ENCODE measurements at regions not wholly inside any gene's neighbourhood (a gene's known extent, or its start where the extent isn't known, plus 50 kb on each side); places are given as distances from the start of the nearest gene placed in this dataset.
"Not testable (repeated sequence)": the region's sequence is repeated elsewhere in the genome, so short reads cannot be mapped to it uniquely, and the experiment has no call there.

- Histone ChIP-seq H3K27ac (ENCODE audit: low read depth, low read length) (no peak overlapping the region), H3K4me1 (ENCODE audit: insufficient read depth, low read length) (peaks cover 17% of the 10 kb centered on the region), H4K20me1 (ENCODE audit: insufficient read depth, low read length) (no peaks in the 10 kb centered on the region), H3K4me2 (ENCODE audit: insufficient read depth, low read length) (peak overlapping the region; percentile 8), H3K4me3 (ENCODE audit: insufficient read depth, low read length) (no peak overlapping the region), H3K79me2 (ENCODE audit: insufficient read depth, low read length) (no peaks in the 10 kb centered on the region), H3K9me3 (ENCODE audit: low read depth, low read length) (no peaks in the 10 kb centered on the region), H3K36me3 (ENCODE audit: insufficient read depth, low read length) (no peaks in the 10 kb centered on the region), H2AFZ (ENCODE audit: low read length) (no peak overlapping the region), H3K27me3 (ENCODE audit: insufficient read depth, low read length) (no peaks in the 10 kb centered on the region)
- DNase-seq (ENCODE audit: insufficient read length, low spot score, missing footprints), result peak; percentile 73
- no peak for TF ChIP-seq CTCF (IDR thresholded peaks at IDR 0.05; ENCODE audit: extremely low read depth, low read depth, low read length)
These were observed 255.3 kb downstream of the VAPA start for GRCh38 chr18:10169064-10169562.

DNA sequence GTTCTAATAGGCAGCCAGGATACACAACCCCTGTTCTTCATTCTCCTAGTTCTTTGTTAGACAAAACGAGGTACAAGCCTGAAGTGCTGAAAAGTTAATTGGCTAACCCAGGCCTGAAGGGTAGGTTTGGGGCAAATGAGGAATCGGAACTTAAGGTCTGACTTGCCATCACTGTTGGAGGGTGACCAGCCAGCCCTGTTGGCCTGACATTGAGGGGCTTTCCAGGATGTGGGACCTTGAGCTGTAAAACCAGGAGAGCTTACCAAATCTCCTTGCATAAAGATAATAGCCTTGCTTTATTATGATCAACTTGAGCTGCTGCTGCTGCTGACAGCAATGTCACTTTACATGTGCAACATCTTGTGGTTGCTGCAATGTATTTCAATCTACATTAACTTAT is 256.0 kb downstream of the VAPA start:
- Histone ChIP-seq H3K27me3 (ENCODE audit: insufficient read depth, low read length) (no peaks in the 10 kb centered on the region), H3K79me2 (ENCODE audit: insufficient read depth, low read length) (no peaks in the 10 kb centered on the region), H4K20me1 (ENCODE audit: insufficient read depth, low read length) (no peaks in the 10 kb centered on the region), H3K27ac (ENCODE audit: low read depth, low read length) (no peak overlapping the region), H2AFZ (ENCODE audit: low read length) (no peak overlapping the region), H3K4me1 (ENCODE audit: insufficient read depth, low read length) (peaks cover 17% of the 10 kb centered on the region), H3K4me3 (ENCODE audit: insufficient read depth, low read length) (no peak overlapping the region), H3K4me2 (ENCODE audit: insufficient read depth, low read length) (peak overlapping the region; percentile 8), H3K36me3 (ENCODE audit: insufficient read depth, low read length) (no peaks in the 10 kb centered on the region), H3K9me3 (ENCODE audit: low read depth, low read length) (no peaks in the 10 kb centered on the region)
- no peak for DNase-seq (ENCODE audit: insufficient read length, low spot score, missing footprints)
- TF ChIP-seq CTCF (IDR thresholded peaks at IDR 0.05; ENCODE audit: extremely low read depth, low read depth, low read length), result no peak

DNA sequence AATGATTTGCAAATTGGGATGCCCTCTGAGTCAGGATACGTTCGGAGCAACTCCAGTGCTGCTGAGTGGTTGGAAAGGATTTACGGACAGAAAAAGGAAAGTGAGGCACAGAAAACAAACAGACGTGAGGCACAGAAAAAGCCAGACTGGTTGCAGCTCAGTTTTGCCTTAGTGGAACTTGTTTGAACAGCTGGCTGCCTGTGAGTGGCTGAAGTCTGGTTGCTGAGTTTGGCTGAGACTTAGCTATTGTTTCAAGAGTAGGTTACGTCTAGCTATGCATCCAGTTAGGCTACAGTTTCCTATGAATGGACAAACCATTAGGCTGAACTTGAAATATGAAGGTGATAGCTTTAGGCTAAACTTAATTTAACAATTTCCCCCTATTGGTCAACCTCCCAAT is 256.6 kb downstream of the VAPA start:
- Histone ChIP-seq H3K4me1 (ENCODE audit: insufficient read depth, low read length) (peaks cover 17% of the 10 kb centered on the region), H3K27me3 (ENCODE audit: insufficient read depth, low read length) (no peaks in the 10 kb centered on the region), H2AFZ (ENCODE audit: low read length) (no peak overlapping the region), H3K9me3 (ENCODE audit: low read depth, low read length) (no peaks in the 10 kb centered on the region), H3K79me2 (ENCODE audit: insufficient read depth, low read length) (no peaks in the 10 kb centered on the region), H4K20me1 (ENCODE audit: insufficient read depth, low read length) (no peaks in the 10 kb centered on the region), H3K4me2 (ENCODE audit: insufficient read depth, low read length) (no peak overlapping the region), H3K4me3 (ENCODE audit: insufficient read depth, low read length) (no peak overlapping the region), H3K27ac (ENCODE audit: low read depth, low read length) (no peak overlapping the region), H3K36me3 (ENCODE audit: insufficient read depth, low read length) (no peaks in the 10 kb centered on the region)
- DNase-seq (ENCODE audit: insufficient read length, low spot score, missing footprints), result no peak
- TF ChIP-seq CTCF (IDR thresholded peaks at IDR 0.05; ENCODE audit: extremely low read depth, low read depth, low read length), result no peak

- not testable (repeated sequence) for H3K27ac ChIP-seq (ENCODE audit: low read depth, low read length); H3K4me2 ChIP-seq (ENCODE audit: insufficient read depth, low read length); H3K4me1 ChIP-seq (ENCODE audit: insufficient read depth, low read length)
These were observed 261.5 kb downstream of the VAPA start for GRCh38 chr18:10175333-10175732.

GRCh38 chr18:10179326-10179725 is 265.5 kb downstream of the VAPA start:
- H4K20me1 ChIP-seq (ENCODE audit: insufficient read depth, low read length); DNase-seq (ENCODE audit: insufficient read length, low spot score, missing footprints); H2AFZ ChIP-seq (ENCODE audit: low read length); H3K36me3 ChIP-seq (ENCODE audit: insufficient read depth, low read length); H3K27ac ChIP-seq (ENCODE audit: low read depth, low read length); H3K4me3 ChIP-seq (ENCODE audit: insufficient read depth, low read length); H3K79me2 ChIP-seq (ENCODE audit: insufficient read depth, low read length); H3K4me1 ChIP-seq (ENCODE audit: insufficient read depth, low read length); H3K4me2 ChIP-seq (ENCODE audit: insufficient read depth, low read length); H3K9me3 ChIP-seq (ENCODE audit: low read depth, low read length): not testable (repeated sequence)
- H3K27me3 ChIP-seq (ENCODE audit: insufficient read depth, low read length), result peaks cover 10% of the 10 kb centered on the region

More at GRCh38 chr18:10175333-10175732, 261.5 kb downstream of the VAPA start:
- H4K20me1 ChIP-seq (ENCODE audit: insufficient read depth, low read length); H3K4me3 ChIP-seq (ENCODE audit: insufficient read depth, low read length); H3K79me2 ChIP-seq (ENCODE audit: insufficient read depth, low read length); H2AFZ ChIP-seq (ENCODE audit: low read length); H3K9me3 ChIP-seq (ENCODE audit: low read depth, low read length); H3K27me3 ChIP-seq (ENCODE audit: insufficient read depth, low read length); H3K36me3 ChIP-seq (ENCODE audit: insufficient read depth, low read length); DNase-seq (ENCODE audit: insufficient read length, low spot score, missing footprints): not testable (repeated sequence)

Data from osteoblast (primary cell).